ENCODE measurements at regions not wholly inside any gene's neighbourhood (a gene's known extent, or its start where the extent isn't known, plus 50 kb on each side); places are given as distances from the start of the nearest gene placed in this dataset.

GRCh38 chr17:22128723-22129122, 436.4 kb downstream of the KCNJ18 start:
- TF ChIP-seq SP1 (IDR thresholded peaks at IDR 0.05), result no peak
- TF ChIP-seq FOXM1 (IDR thresholded peaks at IDR 0.05; ENCODE audit: borderline replicate concordance), result no peak
- TF ChIP-seq PKNOX1 (IDR thresholded peaks at IDR 0.05), result no peak
- no peak for TF ChIP-seq CTBP1 (IDR thresholded peaks at IDR 0.05; ENCODE audit: borderline replicate concordance)
- no peak for TF ChIP-seq L3MBTL2 (conservative IDR thresholded peaks at IDR 0.05)
- TF ChIP-seq BHLHE40 (IDR thresholded peaks at IDR 0.05; ENCODE audit: borderline replicate concordance), result no peak

Measured in HEK293T (cell line).